OCI-M2 (cell line): ENCODE measurements at regions not wholly inside any gene's neighbourhood (a gene's known extent, or its start where the extent isn't known, plus 50 kb on each side); places are given as distances from the start of the nearest gene placed in this dataset.
"Not testable (repeated sequence)": the region's sequence is repeated elsewhere in the genome, so short reads cannot be mapped to it uniquely, and the experiment has no call there.

Experiments
- DNase-seq: peaks from one replicate; lab custom pipeline; 2025; ENCODE audit not compliant: unreplicated experiment; lab: John Stamatoyannopoulos, UW

- DNase-seq: no peak
These were observed 175.2 kb upstream of the ARID1B start for GRCh38 chr6:156602066-156602385.

- no peak for DNase-seq
These were observed 175.8 kb upstream of the ARID1B start for GRCh38 chr6:156601152-156602065.

GRCh38 chr6:156600678-156601077, 176.5 kb upstream of the ARID1B start:
- no peak for DNase-seq

GRCh38 chr6:156599978-156600590, 177.1 kb upstream of the ARID1B start:
- no peak for DNase-seq

- DNase-seq: no peak
These were observed 177.8 kb upstream of the ARID1B start for GRCh38 chr6:156599366-156599765.

- no peak for DNase-seq
These were observed 178.4 kb upstream of the ARID1B start for GRCh38 chr6:156598855-156599180.

DNA sequence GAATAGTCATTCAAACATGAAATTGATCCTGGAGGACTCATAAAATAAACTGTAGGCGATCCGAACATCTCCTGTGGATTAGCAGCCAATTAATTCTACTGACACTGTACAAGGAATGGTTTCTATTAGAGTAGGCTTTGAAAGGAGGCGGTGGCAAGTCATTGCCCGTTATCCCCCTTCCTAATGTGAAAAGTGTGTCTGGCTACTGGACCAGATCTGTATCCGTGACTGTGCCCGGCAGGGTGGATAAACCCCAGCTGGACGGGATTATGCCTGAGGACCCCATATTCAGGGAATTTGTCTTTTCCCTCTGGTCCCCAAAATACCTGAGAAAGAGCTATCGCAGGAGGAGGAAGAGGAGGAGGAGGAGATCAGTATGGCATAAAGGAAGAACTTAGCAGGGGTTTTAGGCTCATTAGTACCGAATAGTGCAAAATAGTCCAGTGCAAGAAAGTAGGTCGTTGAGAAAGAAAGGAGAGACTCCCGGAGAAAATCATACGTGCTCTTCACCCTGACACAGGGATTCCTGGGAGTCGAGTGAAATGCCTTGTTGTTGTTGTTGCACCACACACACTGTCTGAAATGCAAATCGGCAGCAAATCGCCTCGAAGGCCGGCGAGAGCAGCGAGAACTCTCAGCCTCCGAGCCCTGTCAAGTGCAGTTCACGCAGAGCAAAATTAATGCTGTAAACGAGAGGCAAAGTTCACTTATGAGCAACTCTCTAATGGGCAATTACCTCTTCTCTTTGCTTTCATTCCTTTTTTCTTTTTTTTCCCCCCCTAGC, 178.9 kb upstream of the ARID1B start:
- no peak for DNase-seq

DNA sequence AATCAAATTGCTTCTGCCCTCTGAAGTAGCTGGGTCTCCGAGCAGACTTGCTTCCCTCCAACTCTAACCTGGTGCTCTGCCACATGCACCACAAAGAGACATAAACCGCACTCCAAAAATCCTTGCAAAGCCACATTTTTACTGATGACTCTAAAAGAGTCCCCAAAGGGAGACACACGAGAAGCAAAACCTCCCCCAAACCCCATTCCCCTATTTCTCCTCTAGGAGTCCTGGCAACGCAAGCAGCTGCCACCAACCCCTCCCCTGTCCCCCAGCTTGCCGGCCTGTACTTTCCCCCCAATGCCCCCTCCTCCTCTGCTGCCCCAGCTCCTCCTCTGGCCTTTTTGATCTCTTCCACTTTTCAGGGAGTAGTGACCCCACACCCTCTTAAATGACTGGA, 180.1 kb upstream of the ARID1B start:
- DNase-seq: no peak

- DNase-seq: no peak
These were observed 181.7 kb upstream of the ARID1B start for GRCh38 chr6:156595476-156595875.

DNA sequence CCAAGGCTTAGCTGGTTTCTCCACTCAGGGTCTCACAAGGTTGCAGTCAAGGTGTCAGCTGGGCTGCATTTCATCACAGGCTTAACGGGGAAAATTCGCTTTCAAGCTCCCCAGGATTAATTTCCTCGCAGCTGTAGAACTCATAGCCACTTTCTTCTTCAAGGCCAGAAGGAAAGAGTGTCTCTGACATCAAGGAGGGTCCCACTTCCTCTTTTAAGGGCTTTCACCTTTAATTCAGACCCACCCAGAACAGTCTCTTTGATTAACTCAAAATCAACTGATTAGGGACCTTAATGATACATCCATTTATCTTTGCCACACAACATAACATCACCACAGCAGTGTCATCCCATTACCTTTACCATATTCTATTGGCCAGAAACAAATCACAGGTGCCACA, 183.3 kb upstream of the ARID1B start:
- no peak for DNase-seq

- DNase-seq: no peak
These were observed 184.1 kb upstream of the ARID1B start for GRCh38 chr6:156593127-156593526.

DNA sequence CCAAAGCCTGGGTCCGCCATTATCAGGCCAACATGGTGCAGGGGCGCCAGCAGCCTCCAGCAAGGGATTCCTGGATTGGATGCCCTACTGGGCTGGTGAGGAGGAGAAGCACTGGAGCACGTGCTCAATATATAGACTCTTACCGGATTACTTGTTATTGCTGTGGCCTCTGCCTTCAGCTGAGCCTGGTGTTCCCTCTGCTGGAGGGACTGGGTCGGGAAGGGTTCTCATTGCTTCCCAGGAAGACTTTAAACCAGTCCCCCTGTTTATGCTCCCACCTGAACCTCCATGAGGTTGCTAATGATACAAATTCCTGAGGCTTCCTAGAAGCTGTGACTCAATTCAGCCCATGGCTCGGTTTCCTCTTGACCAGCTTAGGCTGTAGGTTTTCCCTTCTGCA, 186.7 kb upstream of the ARID1B start:
- DNase-seq: no peak

DNA sequence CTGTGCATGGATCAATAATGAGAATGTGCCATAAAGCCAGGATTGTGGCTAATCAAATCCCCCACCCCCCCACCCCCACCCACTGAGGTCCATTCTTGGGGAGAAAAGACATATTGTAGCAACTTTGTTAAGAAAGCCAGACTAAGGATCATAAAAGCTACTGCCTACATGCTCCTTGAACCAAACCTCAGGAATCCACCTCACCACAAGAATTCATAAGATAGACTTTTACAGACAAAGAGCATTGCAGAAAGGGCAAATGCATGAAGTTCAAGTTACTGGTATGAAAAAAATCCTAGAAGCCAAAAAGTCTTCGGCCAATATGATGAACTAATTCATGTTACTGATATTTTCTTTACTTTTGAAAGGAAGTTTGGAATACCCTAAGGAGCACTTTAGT, 187.9 kb upstream of the ARID1B start:
- DNase-seq: no peak

GRCh38 chr6:156587751-156588301, 189.4 kb upstream of the ARID1B start:
- no peak for DNase-seq

GRCh38 chr6:156587071-156587470, 190.1 kb upstream of the ARID1B start:
- no peak for DNase-seq

DNA sequence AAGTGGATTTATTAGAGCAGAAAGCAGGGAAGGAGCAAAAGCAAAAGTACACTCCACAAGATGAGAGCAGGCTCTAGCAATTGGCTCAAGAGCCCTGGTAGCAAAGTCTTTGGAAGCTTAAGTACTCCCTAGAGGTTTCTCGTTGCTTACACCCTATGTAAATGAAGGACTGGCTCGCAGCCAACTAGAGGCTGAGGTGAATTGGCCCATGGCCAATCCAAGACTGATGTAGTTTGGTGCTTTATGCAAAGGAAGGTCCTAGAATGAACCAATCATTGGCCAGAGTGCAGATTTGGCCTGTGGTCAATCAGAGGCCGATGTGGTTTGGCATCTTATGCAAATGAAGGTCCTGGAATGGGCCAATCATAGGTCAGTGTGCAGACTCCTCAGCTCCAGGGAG, 191.3 kb upstream of the ARID1B start:
- no peak for DNase-seq

DNA sequence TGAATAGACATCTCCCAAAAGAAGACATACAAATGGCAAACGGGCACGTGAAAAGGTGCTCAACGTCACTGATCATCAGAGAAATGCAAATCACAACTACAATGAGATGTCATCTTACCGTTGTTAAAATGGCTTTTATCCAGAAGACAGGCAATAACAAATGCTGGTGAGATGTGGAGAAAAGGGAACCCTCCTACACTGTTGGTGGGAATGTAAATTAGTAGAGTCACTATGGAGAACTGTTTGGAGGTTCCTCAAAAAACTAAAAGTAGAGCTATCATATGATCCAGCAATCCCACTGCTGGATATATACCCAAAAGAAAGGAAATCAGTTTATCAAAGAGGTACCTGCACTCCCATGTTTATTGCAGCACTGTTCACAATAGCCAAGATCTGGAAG, 193.1 kb upstream of the ARID1B start:
- not testable (repeated sequence) for DNase-seq

GRCh38 chr6:156583083-156583482, 194.1 kb upstream of the ARID1B start:
- DNase-seq: no peak

DNA sequence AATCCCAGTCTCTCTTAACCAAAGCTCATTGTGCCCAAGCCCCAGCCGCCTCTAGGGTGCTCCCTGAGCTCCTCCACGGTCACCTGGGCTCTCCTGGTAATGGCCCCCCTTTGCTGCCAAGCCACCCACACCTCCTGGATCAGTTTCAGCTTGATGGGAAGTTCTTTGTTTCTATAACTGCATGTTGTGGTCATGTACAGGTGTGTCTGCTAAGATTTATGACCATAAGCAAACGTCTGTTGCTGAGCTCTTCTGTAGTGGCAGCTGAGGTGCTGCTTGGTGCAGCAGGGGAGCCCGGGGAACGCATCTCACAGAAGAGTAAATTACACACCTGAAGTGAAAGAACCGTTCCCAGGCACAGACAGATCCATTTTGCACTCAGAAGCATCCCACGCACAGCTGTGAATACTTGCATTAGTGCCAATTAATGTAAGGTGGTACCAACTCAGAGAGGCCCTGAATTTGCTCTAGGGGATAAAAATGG, 194.6 kb upstream of the ARID1B start:
- DNase-seq: no peak

DNA sequence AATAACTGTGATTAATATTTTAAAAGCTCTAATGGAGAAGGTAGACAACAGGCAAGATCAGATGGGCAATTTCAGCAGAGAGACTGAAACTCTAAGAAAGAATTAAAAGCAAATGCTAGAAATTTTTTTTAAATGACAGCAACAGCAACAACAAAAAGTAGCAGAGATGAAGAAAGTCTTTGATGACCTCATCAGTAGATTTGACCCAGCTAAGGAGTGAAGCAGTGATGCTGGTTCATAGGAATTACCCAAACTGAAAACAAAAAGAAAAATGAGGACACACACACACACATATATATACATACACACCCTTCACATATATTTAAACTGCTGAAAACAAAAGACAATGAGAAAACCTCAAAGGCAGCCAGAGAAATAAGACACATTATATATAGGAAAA, 197.6 kb upstream of the ARID1B start:
- no peak for DNase-seq

DNA sequence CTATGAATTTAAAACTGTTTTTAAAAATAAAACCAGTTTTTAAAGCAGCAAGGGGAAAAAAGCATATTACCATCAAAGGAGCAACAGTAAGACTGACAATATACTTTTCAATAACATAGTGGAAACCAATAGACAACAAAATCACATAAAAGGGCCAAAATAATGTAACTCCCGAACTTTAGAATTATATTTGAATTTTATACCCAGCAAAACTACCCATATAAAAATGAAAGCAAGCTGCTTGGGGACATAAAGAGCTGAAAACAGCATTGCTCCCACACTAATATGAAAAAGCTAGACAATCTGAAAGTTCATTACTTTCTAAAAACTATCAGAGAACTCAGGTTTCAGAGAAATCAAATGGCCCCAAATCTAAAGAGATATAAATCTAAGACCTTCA, 199.4 kb upstream of the ARID1B start:
- no peak for DNase-seq

DNA sequence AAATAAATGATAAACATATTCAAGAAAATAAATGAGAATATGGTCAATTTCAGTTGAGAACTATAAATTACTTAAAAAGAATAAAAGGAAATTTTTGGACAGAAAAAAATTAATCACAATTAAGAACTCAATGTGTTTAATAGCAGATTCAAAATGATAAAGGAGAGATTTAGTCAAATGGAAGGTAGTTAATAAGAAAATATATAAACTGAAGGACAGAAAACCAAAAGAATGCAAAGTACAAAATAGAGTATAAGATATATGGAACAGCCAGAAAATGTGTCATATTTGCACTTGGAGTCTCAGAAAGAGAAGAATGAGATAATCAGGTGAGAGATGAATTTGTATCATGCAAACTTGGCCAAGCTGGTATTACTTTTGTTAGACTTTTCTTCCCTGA, 201.8 kb upstream of the ARID1B start:
- no peak for DNase-seq
